MM.1S (cell line): ENCODE measurements at regions not wholly inside any gene's neighbourhood (a gene's known extent, or its start where the extent isn't known, plus 50 kb on each side); places are given as distances from the start of the nearest gene placed in this dataset.
"Not testable (repeated sequence)": the region's sequence is repeated elsewhere in the genome, so short reads cannot be mapped to it uniquely, and the experiment has no call there.

Source experiments
- DNase-seq: peaks from one replicate; pipeline ENCODE4 v3.0.0-alpha.2; 2015
- H2AFZ ChIP-seq: fragments of 300-600 bp; sonication (generic); 2 replicates; pipeline ENCODE4 v1.6.0; 2016; ENCODE audit warnings: antibody characterized with exemption, low read length
- H3F3A ChIP-seq: fragments of 300-600 bp; sonication (generic); 2 replicates; pipeline ENCODE4 v1.6.1; 2016; ENCODE audit warnings: mild to moderate bottlenecking, antibody characterized with exemption, low read length, moderate library complexity, mixed read lengths; ENCODE audit not compliant: insufficient read depth
- H3K27ac ChIP-seq: fragments of 300-600 bp; sonication (generic); 2 replicates; pipeline ENCODE4 v1.5.1; 2016; ENCODE audit warnings: mild to moderate bottlenecking, low read length
- H3K27me3 ChIP-seq: fragments of 300-600 bp; sonication (generic); replicated peaks from 2 replicates; pipeline ENCODE4 v1.6.0; 2016; ENCODE audit warnings: low read length; ENCODE audit not compliant: insufficient read depth
- H3K36me3 ChIP-seq: fragments of 300-600 bp; sonication (generic); replicated peaks from 2 replicates; pipeline ENCODE4 v1.6.1; 2016; ENCODE audit warnings: mild to moderate bottlenecking, low read length, mixed read lengths; ENCODE audit not compliant: insufficient read depth
- H3K4me1 ChIP-seq: fragments of 300-600 bp; sonication (generic); 2 replicates; pipeline ENCODE4 v1.6.1; 2016; ENCODE audit warnings: low read length, mixed read lengths
- H3K4me2 ChIP-seq: fragments of 300-600 bp; sonication (generic); 2 replicates; pipeline ENCODE4 v1.6.0; 2016; ENCODE audit warnings: low read depth, low read length
- H3K4me3 ChIP-seq: fragments of 300-600 bp; sonication (generic); 2 replicates; pipeline ENCODE4 v1.5.1; 2016; ENCODE audit warnings: low read length, mixed read lengths
- H3K79me2 ChIP-seq: fragments of 300-600 bp; sonication (generic); 2 replicates; pipeline ENCODE4 v1.6.1; 2016; ENCODE audit warnings: mixed run types, low read length, mixed read lengths
- H3K9ac ChIP-seq: fragments of 300-600 bp; sonication (generic); 2 replicates; pipeline ENCODE4 v1.6.1; 2016; ENCODE audit warnings: low read length, mixed read lengths
- H3K9me2 ChIP-seq: fragments of 300-600 bp; sonication (generic); replicated peaks from 2 replicates; pipeline ENCODE4 v1.6.1; 2016; ENCODE audit warnings: mild to moderate bottlenecking, low read length, mixed read lengths; ENCODE audit not compliant: insufficient read depth
- H3K9me3 ChIP-seq: fragments of 300-600 bp; sonication (generic); replicated peaks from 2 replicates; pipeline ENCODE4 v1.6.1; 2016; ENCODE audit warnings: mild to moderate bottlenecking, low read length, mixed read lengths; ENCODE audit not compliant: insufficient read depth
- H4K20me1 ChIP-seq: fragments of 300-600 bp; sonication (generic); 2 replicates; pipeline ENCODE4 v1.6.1; 2016; ENCODE audit warnings: mild to moderate bottlenecking, low read length, moderate library complexity, mixed read lengths; ENCODE audit not compliant: insufficient read depth
- CTCF ChIP-seq: fragments of 300-600 bp; sonication (generic); IDR thresholded peaks from 2 replicates; pipeline ENCODE4 v1.5.1; 2016; ENCODE audit warnings: antibody characterized with exemption, low read length, mixed read lengths
- EZH2 ChIP-seq: fragments of 300-600 bp; sonication (generic); optimal IDR thresholded peaks from 2 replicates; pipeline ENCODE3; 2017; ENCODE audit warnings: low read depth, mild to moderate bottlenecking, antibody characterized with exemption, low read length, mixed read lengths
- EZH2phosphoT487 ChIP-seq: fragments of 300-600 bp; sonication (generic); IDR thresholded peaks from 2 replicates; pipeline ENCODE4 v1.6.1; 2018; ENCODE audit warnings: antibody characterized with exemption, low read length

- no peaks in the 10 kb centered on the region for H3F3A ChIP-seq
- H3K9me2 ChIP-seq, result no peaks in the 10 kb centered on the region
- H3K9me3 ChIP-seq, result no peaks in the 10 kb centered on the region
- no peaks in the 10 kb centered on the region for H4K20me1 ChIP-seq
- H3K27me3 ChIP-seq, result no peaks in the 10 kb centered on the region
- H3K36me3 ChIP-seq, result no peaks in the 10 kb centered on the region
- no peaks in the 10 kb centered on the region for H3K4me1 ChIP-seq
- no peak overlapping the region for H3K27ac ChIP-seq
- no peak overlapping the region for H3K4me2 ChIP-seq
- H3K79me2 ChIP-seq, result no peaks in the 10 kb centered on the region
- no peak for DNase-seq
- no peak overlapping the region for H2AFZ ChIP-seq
- no peak overlapping the region for H3K9ac ChIP-seq
- TF ChIP-seq EZH2phosphoT487, result no peak
- TF ChIP-seq EZH2, result no peak
- TF ChIP-seq CTCF, result no peak
- no peak overlapping the region for H3K4me3 ChIP-seq
Observed at GRCh38 chr6:86412057-86412456, 525.3 kb upstream of the HTR1E start.

DNA sequence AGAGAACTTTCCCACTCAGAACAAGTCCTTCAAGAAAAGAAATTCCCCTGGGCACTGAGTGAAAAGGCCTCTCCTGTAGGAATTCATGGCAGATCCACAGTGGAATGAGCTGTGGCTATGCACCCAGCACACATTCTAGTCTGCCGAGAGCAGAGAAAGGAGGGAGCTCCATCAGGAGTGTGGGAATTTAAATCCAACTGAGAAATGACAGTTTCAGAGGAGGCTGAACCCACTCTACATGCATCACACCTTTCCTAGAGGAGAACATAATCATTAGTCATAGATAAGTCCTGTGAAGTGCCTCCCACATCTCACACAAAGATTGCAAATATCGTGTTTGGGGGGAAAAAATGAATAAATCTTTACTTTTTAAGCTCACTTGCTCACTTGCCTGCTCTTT lies 530.2 kb upstream of the HTR1E start:
- H3K9me3 ChIP-seq, result no peaks in the 10 kb centered on the region

GRCh38 chr6:86392850-86393249 lies 544.5 kb upstream of the HTR1E start:
- H3K27ac ChIP-seq, H3K4me3 ChIP-seq, H4K20me1 ChIP-seq, H3K9me3 ChIP-seq, H3K9ac ChIP-seq, H3K9me2 ChIP-seq, H3F3A ChIP-seq, H2AFZ ChIP-seq, H3K4me1 ChIP-seq, H3K79me2 ChIP-seq, H3K27me3 ChIP-seq, DNase-seq, H3K36me3 ChIP-seq, H3K4me2 ChIP-seq: not testable (repeated sequence)

More for the DNA sequence above, 530.2 kb upstream of the HTR1E start:
- Histone ChIP-seq H3K4me2 (no peak overlapping the region), H3F3A (no peaks in the 10 kb centered on the region), H3K4me1 (no peaks in the 10 kb centered on the region), H3K27me3 (no peaks in the 10 kb centered on the region), H3K9me2 (no peaks in the 10 kb centered on the region), H3K79me2 (no peaks in the 10 kb centered on the region), H4K20me1 (no peaks in the 10 kb centered on the region), H3K4me3 (no peak overlapping the region), H3K27ac (no peak overlapping the region), H3K36me3 (no peaks in the 10 kb centered on the region), H2AFZ (no peak overlapping the region), H3K9ac (no peak overlapping the region)
- no peak for DNase-seq
- TF ChIP-seq EZH2phosphoT487 (no peak), CTCF (no peak), EZH2 (no peak)

DNA sequence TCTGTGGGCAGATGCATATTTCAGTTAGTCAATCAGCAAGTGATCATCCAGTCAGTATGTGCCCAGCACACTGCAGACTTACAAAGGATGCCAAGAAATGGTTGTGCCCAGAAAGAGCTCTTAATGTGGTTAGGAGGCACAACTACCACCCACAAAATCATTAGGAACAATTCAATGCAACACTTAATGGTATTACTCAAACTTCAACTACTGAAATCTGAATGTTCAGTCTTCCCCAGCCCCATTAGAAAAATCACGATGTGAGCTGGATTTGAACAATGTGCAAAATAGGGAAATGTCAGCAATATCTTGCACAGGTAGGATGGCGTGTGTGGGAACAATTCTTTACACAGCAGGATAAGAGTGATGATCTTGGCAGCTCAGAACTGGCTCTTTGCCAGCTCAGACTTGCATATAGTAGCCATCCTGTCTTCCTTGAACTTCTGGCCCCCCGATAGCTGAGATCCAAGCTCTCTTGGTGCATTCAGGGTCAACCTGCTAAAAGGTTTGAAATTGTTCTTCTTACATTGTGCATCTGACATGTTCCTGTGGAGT lies 556.7 kb upstream of the HTR1E start:
- no peak for DNase-seq
- no peaks in the 10 kb centered on the region for H3K79me2 ChIP-seq
- no peaks in the 10 kb centered on the region for H3F3A ChIP-seq
- no peaks in the 10 kb centered on the region for H3K36me3 ChIP-seq
- H3K4me2 ChIP-seq, result no peak overlapping the region
- no peaks in the 10 kb centered on the region for H3K9me3 ChIP-seq
- no peak overlapping the region for H3K4me3 ChIP-seq
- TF ChIP-seq CTCF (no peak), EZH2 (no peak), EZH2phosphoT487 (no peak)
- no peak overlapping the region for H2AFZ ChIP-seq
- H3K4me1 ChIP-seq, result no peaks in the 10 kb centered on the region
- no peaks in the 10 kb centered on the region for H3K27me3 ChIP-seq
- H3K9me2 ChIP-seq, result no peaks in the 10 kb centered on the region
- H4K20me1 ChIP-seq, result no peaks in the 10 kb centered on the region
- no peak overlapping the region for H3K9ac ChIP-seq
- no peak overlapping the region for H3K27ac ChIP-seq
